BE2C (cell line): ENCODE measurements at regions not wholly inside any gene's neighbourhood (a gene's known extent, or its start where the extent isn't known, plus 50 kb on each side); places are given as distances from the start of the nearest gene placed in this dataset.

Source experiments
- DNase-seq: peaks from one replicate; pipeline ENCODE4 v3.0.0-alpha.2; 2020
- H3K27me3 ChIP-seq: fragments of 250-450 bp; sonication (Bioruptor Pico); 2 replicates; pipeline ENCODE4 v1.5.1; 2020; ENCODE audit warnings: mild to moderate bottlenecking
- H3K36me3 ChIP-seq: fragments of 250-450 bp; sonication (Bioruptor Pico); 2 replicates; pipeline ENCODE4 v1.5.1; 2020; ENCODE audit warnings: mild to moderate bottlenecking
- H3K4me1 ChIP-seq: fragments of 250-450 bp; sonication (Bioruptor Pico); 2 replicates; pipeline ENCODE4 v1.5.1; 2020
- H3K4me3 ChIP-seq: 2 replicates; pipeline ENCODE4 v1.5.1; 2011; ENCODE audit warnings: low read depth, low read length
- H3K9me3 ChIP-seq: fragments of 250-450 bp; sonication (Bioruptor Pico); 2 replicates; pipeline ENCODE4 v1.5.1; 2020
- CTCF ChIP-seq: IDR thresholded peaks from 2 replicates; pipeline ENCODE4 v1.5.1; 2012; ENCODE audit warnings: mild to moderate bottlenecking, low read depth, low read length

GRCh38 chr21:35370071-35370470 lies 321.0 kb upstream of the RUNX1 start:
- DNase-seq = no peak
- Histone ChIP-seq H3K27me3 (no peaks in the 10 kb centered on the region), H3K4me3 (no peak overlapping the region), H3K9me3 (no peaks in the 10 kb centered on the region), H3K36me3 (no peaks in the 10 kb centered on the region), H3K4me1 (no peaks in the 10 kb centered on the region)
- no peak for TF ChIP-seq CTCF

GRCh38 chr21:35368326-35368725 lies 319.2 kb upstream of the RUNX1 start:
- no peak for TF ChIP-seq CTCF
- Histone ChIP-seq H3K9me3 (no peaks in the 10 kb centered on the region), H3K4me3 (no peak overlapping the region), H3K36me3 (no peaks in the 10 kb centered on the region), H3K27me3 (no peaks in the 10 kb centered on the region), H3K4me1 (no peaks in the 10 kb centered on the region)
- no peak for DNase-seq

GRCh38 chr21:35367553-35367952 lies 318.5 kb upstream of the RUNX1 start:
- TF ChIP-seq CTCF = no peak
- H3K36me3 ChIP-seq = no peaks in the 10 kb centered on the region
- H3K4me3 ChIP-seq = no peak overlapping the region
- H3K4me1 ChIP-seq = no peaks in the 10 kb centered on the region
- no peaks in the 10 kb centered on the region for H3K27me3 ChIP-seq
- no peak for DNase-seq
- no peaks in the 10 kb centered on the region for H3K9me3 ChIP-seq

- Histone ChIP-seq H3K27me3 (no peaks in the 10 kb centered on the region), H3K4me3 (no peak overlapping the region), H3K9me3 (no peaks in the 10 kb centered on the region), H3K4me1 (no peaks in the 10 kb centered on the region), H3K36me3 (no peaks in the 10 kb centered on the region)
- no peak for DNase-seq
- TF ChIP-seq CTCF = no peak
Measured at GRCh38 chr21:35366394-35367080, 317.4 kb upstream of the RUNX1 start.

- no peak for DNase-seq
- no peaks in the 10 kb centered on the region for H3K27me3 ChIP-seq
- H3K4me3 ChIP-seq = no peak overlapping the region
Measured at GRCh38 chr21:35363458-35363857, 314.4 kb upstream of the RUNX1 start.

More at GRCh38 chr21:35363458-35363857, 314.4 kb upstream of the RUNX1 start:
- Histone ChIP-seq H3K36me3 (no peaks in the 10 kb centered on the region), H3K4me1 (no peaks in the 10 kb centered on the region), H3K9me3 (no peaks in the 10 kb centered on the region)
- no peak for TF ChIP-seq CTCF
